ENCODE measurements at regions not wholly inside any gene's neighbourhood (a gene's known extent, or its start where the extent isn't known, plus 50 kb on each side); places are given as distances from the start of the nearest gene placed in this dataset.
"Not testable (repeated sequence)": the region's sequence is repeated elsewhere in the genome, so short reads cannot be mapped to it uniquely, and the experiment has no call there.

- H4K20me1 ChIP-seq (ENCODE audit: low read depth, low read length), result no peaks in the 10 kb centered on the region
- H3K36me3 ChIP-seq (ENCODE audit: low read length), result no peaks in the 10 kb centered on the region
- no peaks in the 10 kb centered on the region for H3K27me3 ChIP-seq (ENCODE audit: low read length)
- no peak overlapping the region for H3K4me2 ChIP-seq (ENCODE audit: low read depth, low read length, poor library complexity, severe bottlenecking)
- TF ChIP-seq EZH2phosphoT487 (conservative IDR thresholded peaks at IDR 0.05; ENCODE audit: low read length) (no peak), CTCF (IDR thresholded peaks at IDR 0.05; ENCODE audit: insufficient read depth, low read length, poor library complexity, severe bottlenecking) (no peak)
- H3K9ac ChIP-seq (ENCODE audit: low read length), result no peak overlapping the region
- no peaks in the 10 kb centered on the region for H3F3A ChIP-seq (ENCODE audit: insufficient read depth)
- H3K27ac ChIP-seq (ENCODE audit: low read depth, low read length), result no peak overlapping the region
- no peak overlapping the region for H2AFZ ChIP-seq (ENCODE audit: low read depth, low read length, severe bottlenecking)
- no peaks in the 10 kb centered on the region for H3K9me2 ChIP-seq (replicated peaks; ENCODE audit: insufficient read depth, low read length)
- no peaks in the 10 kb centered on the region for H3K79me2 ChIP-seq (ENCODE audit: insufficient read depth, low read length)
- no peak overlapping the region for H3K4me3 ChIP-seq (ENCODE audit: insufficient read depth, low read length, poor library complexity, severe bottlenecking)
- H3K9me3 ChIP-seq (ENCODE audit: insufficient read depth, low read length), result no peaks in the 10 kb centered on the region
Observed at GRCh38 chr3:124345845-124346244, 353.9 kb upstream of the ROPN1 start.

GRCh38 chr3:124346487-124346886, 354.6 kb upstream of the ROPN1 start:
- Histone ChIP-seq H3K4me2 (ENCODE audit: low read depth, low read length, poor library complexity, severe bottlenecking) (no peak overlapping the region), H3K4me3 (ENCODE audit: insufficient read depth, low read length, poor library complexity, severe bottlenecking) (no peak overlapping the region), H3K27me3 (ENCODE audit: low read length) (no peaks in the 10 kb centered on the region), H3K9me3 (ENCODE audit: insufficient read depth, low read length) (no peaks in the 10 kb centered on the region), H3F3A (ENCODE audit: insufficient read depth) (no peaks in the 10 kb centered on the region), H4K20me1 (ENCODE audit: low read depth, low read length) (no peaks in the 10 kb centered on the region), H3K27ac (ENCODE audit: low read depth, low read length) (no peak overlapping the region), H3K79me2 (ENCODE audit: insufficient read depth, low read length) (no peaks in the 10 kb centered on the region), H3K36me3 (ENCODE audit: low read length) (no peaks in the 10 kb centered on the region), H2AFZ (ENCODE audit: low read depth, low read length, severe bottlenecking) (no peak overlapping the region), H3K9ac (ENCODE audit: low read length) (no peak overlapping the region), H3K9me2 (replicated peaks; ENCODE audit: insufficient read depth, low read length) (no peaks in the 10 kb centered on the region)
- TF ChIP-seq EZH2phosphoT487 (conservative IDR thresholded peaks at IDR 0.05; ENCODE audit: low read length) (no peak), CTCF (IDR thresholded peaks at IDR 0.05; ENCODE audit: insufficient read depth, low read length, poor library complexity, severe bottlenecking) (no peak)

GRCh38 chr3:124347418-124347817, 355.5 kb upstream of the ROPN1 start:
- H3K4me3 ChIP-seq (ENCODE audit: insufficient read depth, low read length, poor library complexity, severe bottlenecking), result no peak overlapping the region
- H3K27me3 ChIP-seq (ENCODE audit: low read length), result no peaks in the 10 kb centered on the region
- no peaks in the 10 kb centered on the region for H3K36me3 ChIP-seq (ENCODE audit: low read length)
- H3F3A ChIP-seq (ENCODE audit: insufficient read depth), result no peaks in the 10 kb centered on the region
- no peaks in the 10 kb centered on the region for H4K20me1 ChIP-seq (ENCODE audit: low read depth, low read length)
- H3K9ac ChIP-seq (ENCODE audit: low read length), result no peak overlapping the region
- H3K79me2 ChIP-seq (ENCODE audit: insufficient read depth, low read length), result no peaks in the 10 kb centered on the region
- TF ChIP-seq CTCF (IDR thresholded peaks at IDR 0.05; ENCODE audit: insufficient read depth, low read length, poor library complexity, severe bottlenecking) (no peak), EZH2phosphoT487 (conservative IDR thresholded peaks at IDR 0.05; ENCODE audit: low read length) (no peak)
- H3K27ac ChIP-seq (ENCODE audit: low read depth, low read length), result no peak overlapping the region
- no peak overlapping the region for H2AFZ ChIP-seq (ENCODE audit: low read depth, low read length, severe bottlenecking)
- H3K9me3 ChIP-seq (ENCODE audit: insufficient read depth, low read length), result no peaks in the 10 kb centered on the region
- H3K9me2 ChIP-seq (replicated peaks; ENCODE audit: insufficient read depth, low read length), result no peaks in the 10 kb centered on the region
- H3K4me2 ChIP-seq (ENCODE audit: low read depth, low read length, poor library complexity, severe bottlenecking), result no peak overlapping the region

GRCh38 chr3:124348555-124348954, 356.6 kb upstream of the ROPN1 start:
- not testable (repeated sequence) for H3K9me3 ChIP-seq (ENCODE audit: insufficient read depth, low read length); H3K4me2 ChIP-seq (ENCODE audit: low read depth, low read length, poor library complexity, severe bottlenecking); H3K27me3 ChIP-seq (ENCODE audit: low read length); H3K27ac ChIP-seq (ENCODE audit: low read depth, low read length); H3K9ac ChIP-seq (ENCODE audit: low read length); H4K20me1 ChIP-seq (ENCODE audit: low read depth, low read length); H3K9me2 ChIP-seq (replicated peaks; ENCODE audit: insufficient read depth, low read length); H2AFZ ChIP-seq (ENCODE audit: low read depth, low read length, severe bottlenecking); H3F3A ChIP-seq (ENCODE audit: insufficient read depth); H3K79me2 ChIP-seq (ENCODE audit: insufficient read depth, low read length); H3K36me3 ChIP-seq (ENCODE audit: low read length); H3K4me3 ChIP-seq (ENCODE audit: insufficient read depth, low read length, poor library complexity, severe bottlenecking)

All from SU-DHL-6 (cell line).